Astrocyte (in vitro differentiated cells and primary cell): ENCODE measurements at regions not wholly inside any gene's neighbourhood (a gene's known extent, or its start where the extent isn't known, plus 50 kb on each side); places are given as distances from the start of the nearest gene placed in this dataset.

Source experiments
- DNase-seq: peaks from one replicate; pipeline ENCODE4 v3.0.0-alpha.2; 2010; ENCODE audit warnings: low read depth
- FAIRE-seq: peaks from 2 replicates; lab custom pipeline; 2011; peaks lifted over from hg19 to GRCh38; lab: Jason Lieb, UNC
- H2AFZ ChIP-seq: 2 replicates; pipeline ENCODE4 v1.6.0; 2012; ENCODE audit warnings: low read depth, low read length, inconsistent platforms
- H3K27ac ChIP-seq: 2 replicates; pipeline ENCODE4 v1.5.1; 2011; ENCODE audit warnings: low read depth, low read length, inconsistent platforms
- H3K27me3 ChIP-seq: 2 replicates; pipeline ENCODE4 v1.6.0; 2011; ENCODE audit warnings: low read length, inconsistent platforms; ENCODE audit not compliant: insufficient read depth
- H3K36me3 ChIP-seq: 2 replicates; pipeline ENCODE4 v1.5.1; 2011; ENCODE audit warnings: low read length, inconsistent platforms; ENCODE audit not compliant: insufficient read depth
- H3K4me1 ChIP-seq: 2 replicates; pipeline ENCODE4 v1.5.1; 2011; ENCODE audit warnings: low read length, inconsistent platforms; ENCODE audit not compliant: insufficient read depth
- H3K4me2 ChIP-seq: 2 replicates; pipeline ENCODE4 v1.6.0; 2012; ENCODE audit warnings: low read length, inconsistent platforms
- H3K4me3 ChIP-seq: 2 replicates; pipeline ENCODE4 v1.5.1; 2011; ENCODE audit warnings: low read depth, mild to moderate bottlenecking, low read length, inconsistent platforms; ENCODE audit not compliant: insufficient read depth
- H3K79me2 ChIP-seq: 2 replicates; pipeline ENCODE4 v1.6.0; 2012; ENCODE audit warnings: mild to moderate bottlenecking, low read length, inconsistent platforms; ENCODE audit not compliant: insufficient read depth
- H3K9ac ChIP-seq: 2 replicates; pipeline ENCODE4 v1.6.0; 2012; ENCODE audit warnings: mild to moderate bottlenecking, low read length, inconsistent platforms
- H3K9me3 ChIP-seq: 2 replicates; pipeline ENCODE4 v1.5.1; 2012; ENCODE audit warnings: low read depth, mild to moderate bottlenecking, low read length, inconsistent platforms; ENCODE audit not compliant: insufficient read depth
- H4K20me1 ChIP-seq: 2 replicates; pipeline ENCODE4 v1.6.0; 2012; ENCODE audit warnings: low read length, inconsistent platforms; ENCODE audit not compliant: insufficient read depth
- H3K27ac Mint-ChIP-seq: one replicate; pipeline ENCODE4 v1.8.0; 2021; ENCODE audit warnings: mild to moderate bottlenecking, mixed read lengths; ENCODE audit not compliant: unreplicated experiment
- H3K27me3 Mint-ChIP-seq: one replicate; pipeline ENCODE4 v1.8.0; 2021; ENCODE audit warnings: low read depth, mixed read lengths; ENCODE audit not compliant: unreplicated experiment
- H3K36me3 Mint-ChIP-seq: one replicate; pipeline ENCODE4 v1.8.0; 2021; ENCODE audit warnings: low read depth, mixed read lengths; ENCODE audit not compliant: unreplicated experiment
- H3K4me1 Mint-ChIP-seq: one replicate; pipeline ENCODE4 v1.8.0; 2021; ENCODE audit warnings: low read depth, mixed read lengths; ENCODE audit not compliant: unreplicated experiment
- H3K4me3 Mint-ChIP-seq: one replicate; pipeline ENCODE4 v1.8.0; 2021; ENCODE audit warnings: mild to moderate bottlenecking, moderate library complexity, mixed read lengths; ENCODE audit not compliant: unreplicated experiment
- H3K9me3 Mint-ChIP-seq: one replicate; pipeline ENCODE4 v1.8.0; 2021; ENCODE audit warnings: mild to moderate bottlenecking, mixed read lengths; ENCODE audit not compliant: unreplicated experiment
- CTCF ChIP-seq: IDR thresholded peaks from 2 replicates; pipeline ENCODE4 v1.5.1; 2011; ENCODE audit warnings: low read depth, mild to moderate bottlenecking, inconsistent platforms, low read length, moderate library complexity; ENCODE audit not compliant: insufficient read depth
- EZH2 ChIP-seq: IDR thresholded peaks from 2 replicates; pipeline ENCODE4 v1.6.1; 2012; ENCODE audit warnings: mild to moderate bottlenecking, low read length, inconsistent platforms; ENCODE audit not compliant: insufficient read depth

DNA sequence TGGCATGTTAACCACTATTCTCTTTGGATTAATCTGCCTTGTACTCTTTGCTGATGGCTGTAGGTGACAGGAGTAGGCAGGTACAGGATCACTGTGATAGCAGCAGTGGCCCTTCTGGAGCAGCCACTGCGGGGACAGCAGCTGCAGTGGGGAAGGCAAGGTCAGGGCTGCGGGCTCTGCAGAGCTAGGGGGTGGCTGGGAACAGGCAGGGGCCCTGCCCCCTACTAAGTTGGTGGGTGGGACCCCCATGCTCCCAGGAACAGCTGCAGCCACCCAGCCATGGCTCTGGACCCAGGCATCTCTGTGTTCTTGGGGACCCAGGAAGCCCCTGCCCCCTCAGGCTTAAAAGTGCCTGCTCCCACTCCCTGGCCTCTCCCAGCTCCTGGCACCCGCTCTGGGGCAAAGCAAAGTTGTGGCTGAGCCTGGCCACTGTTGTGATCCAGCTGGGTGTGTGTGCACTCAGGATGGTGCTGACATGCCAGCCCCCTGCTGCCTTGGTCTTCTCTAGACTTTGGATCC lies 302.4 kb downstream of the PCDH20 start:
- Mint-ChIP-seq H3K36me3 (no peaks in the 10 kb centered on the region), H3K9me3 (peaks cover 6% of the 10 kb centered on the region), H3K27ac (no peak overlapping the region), H3K4me3 (no peak overlapping the region), H3K4me1 (no peaks in the 10 kb centered on the region), H3K27me3 (no peaks in the 10 kb centered on the region)
- DNase-seq (no peak), FAIRE-seq (no peak)
- Histone ChIP-seq H3K27ac (no peak overlapping the region), H3K79me2 (no peaks in the 10 kb centered on the region), H4K20me1 (no peaks in the 10 kb centered on the region), H3K9ac (no peak overlapping the region), H3K27me3 (no peaks in the 10 kb centered on the region), H3K4me2 (no peak overlapping the region), H3K4me3 (no peak overlapping the region), H3K4me1 (no peaks in the 10 kb centered on the region), H3K36me3 (no peaks in the 10 kb centered on the region), H2AFZ (no peak overlapping the region), H3K9me3 (peaks cover 3% of the 10 kb centered on the region)
- no peak for TF ChIP-seq CTCF
- no peak for TF ChIP-seq EZH2

GRCh38 chr13:61111529-61111928 lies 304.1 kb downstream of the PCDH20 start:
- no peaks in the 10 kb centered on the region for H3K36me3 Mint-ChIP-seq
- no peaks in the 10 kb centered on the region for H3K4me1 Mint-ChIP-seq
- Histone ChIP-seq H3K79me2 (no peaks in the 10 kb centered on the region), H3K4me3 (no peak overlapping the region), H3K36me3 (no peaks in the 10 kb centered on the region), H3K27me3 (no peaks in the 10 kb centered on the region), H3K4me2 (no peak overlapping the region), H3K27ac (no peak overlapping the region), H2AFZ (no peak overlapping the region), H4K20me1 (no peaks in the 10 kb centered on the region), H3K4me1 (no peaks in the 10 kb centered on the region), H3K9me3 (peaks cover 3% of the 10 kb centered on the region), H3K9ac (no peak overlapping the region)
- H3K27me3 Mint-ChIP-seq: no peaks in the 10 kb centered on the region
- no peak overlapping the region for H3K4me3 Mint-ChIP-seq
- FAIRE-seq: no peak
- DNase-seq: no peak
- TF ChIP-seq EZH2 (no peak), CTCF (no peak)
- H3K27ac Mint-ChIP-seq: no peak overlapping the region
- H3K9me3 Mint-ChIP-seq: peaks cover 6% of the 10 kb centered on the region

- Histone ChIP-seq H3K4me2 (no peak overlapping the region), H3K36me3 (no peaks in the 10 kb centered on the region), H3K27me3 (no peaks in the 10 kb centered on the region), H3K27ac (no peak overlapping the region), H3K4me3 (no peak overlapping the region), H4K20me1 (no peaks in the 10 kb centered on the region), H3K79me2 (no peaks in the 10 kb centered on the region), H3K9me3 (peaks cover 3% of the 10 kb centered on the region), H2AFZ (no peak overlapping the region), H3K4me1 (no peaks in the 10 kb centered on the region), H3K9ac (no peak overlapping the region)
- no peaks in the 10 kb centered on the region for H3K27me3 Mint-ChIP-seq
- no peak overlapping the region for H3K27ac Mint-ChIP-seq
- no peaks in the 10 kb centered on the region for H3K36me3 Mint-ChIP-seq
- no peak for FAIRE-seq
- TF ChIP-seq EZH2: no peak
- TF ChIP-seq CTCF: no peak
- no peaks in the 10 kb centered on the region for H3K4me1 Mint-ChIP-seq
- no peak overlapping the region for H3K4me3 Mint-ChIP-seq
- peaks cover 4% of the 10 kb centered on the region for H3K9me3 Mint-ChIP-seq
- DNase-seq: no peak
These were observed 304.9 kb downstream of the PCDH20 start for GRCh38 chr13:61110732-61111131.
